Upper lobe of right lung (tissue), 1 donor: ENCODE measurements at regions not wholly inside any gene's neighbourhood (a gene's known extent, or its start where the extent isn't known, plus 50 kb on each side); places are given as distances from the start of the nearest gene placed in this dataset.

ENCODE experiments used
- ATAC-seq: fragments of 200-7000 bp; cut with Tn5 transposase; one replicate; pipeline ENCODE4 v1.9.1; 2020; ENCODE audit warnings: mild to moderate bottlenecking, moderate library complexity
- DNase-seq: peaks from one replicate; pipeline ENCODE4 v3.0.0-alpha.2; 2020
- H3K27ac ChIP-seq: fragments of 200-600 bp; one replicate; pipeline ENCODE4 v1.8.0; 2022
- H3K27me3 ChIP-seq: fragments of 200-600 bp; one replicate; pipeline ENCODE4 v1.8.0; 2022; ENCODE audit warnings: mild to moderate bottlenecking
- H3K36me3 ChIP-seq: fragments of 200-600 bp; one replicate; pipeline ENCODE4 v1.8.0; 2022
- H3K4me1 ChIP-seq: fragments of 200-600 bp; one replicate; pipeline ENCODE4 v1.8.0; 2022
- H3K4me3 ChIP-seq: fragments of 200-600 bp; one replicate; pipeline ENCODE4 v1.8.0; 2022; ENCODE audit warnings: mild to moderate bottlenecking
- H3K9me3 ChIP-seq: fragments of 200-600 bp; one replicate; pipeline ENCODE4 v1.8.0; 2022
- CTCF ChIP-seq: fragments of 200-600 bp; IDR thresholded peaks from one replicate; pipeline ENCODE4 v1.8.0; 2022; ENCODE audit warnings: antibody characterized with exemption
- intact Hi-C: fragments of 100-400 bp; cut with DNase I; formaldehyde crosslinking; loops from one replicate; pipeline ENCODE4 v1.11.0; 2022
- donor health status: DM: no; HTN: yes; CAD: no; lungs with severe emphysema.

- Histone ChIP-seq H3K27me3 (no peaks in the 10 kb centered on the region), H3K4me1 (no peaks in the 10 kb centered on the region), H3K4me3 (no peak overlapping the region), H3K9me3 (no peaks in the 10 kb centered on the region), H3K27ac (no peak overlapping the region), H3K36me3 (no peaks in the 10 kb centered on the region)
- no peak for DNase-seq
- TF ChIP-seq CTCF = no peak
- no peak for ATAC-seq
- intact Hi-C loops = no loop called here
These were observed 105.0 kb downstream of the DAD1 start for GRCh38 chr14:22483863-22484593.

- H3K36me3 ChIP-seq = no peaks in the 10 kb centered on the region
- no peak for TF ChIP-seq CTCF
- H3K9me3 ChIP-seq = no peaks in the 10 kb centered on the region
- no peaks in the 10 kb centered on the region for H3K4me1 ChIP-seq
- no peak overlapping the region for H3K4me3 ChIP-seq
- ATAC-seq = no peak
- DNase-seq = no peak
- no peak overlapping the region for H3K27ac ChIP-seq
- no peaks in the 10 kb centered on the region for H3K27me3 ChIP-seq
- intact Hi-C loops = no loop called here
These were observed 106.1 kb downstream of the DAD1 start for GRCh38 chr14:22482782-22483553.

- ATAC-seq (no peak), DNase-seq (no peak)
- Histone ChIP-seq H3K27ac (no peak overlapping the region), H3K9me3 (no peaks in the 10 kb centered on the region), H3K4me3 (no peak overlapping the region), H3K4me1 (no peaks in the 10 kb centered on the region), H3K27me3 (no peaks in the 10 kb centered on the region), H3K36me3 (no peaks in the 10 kb centered on the region)
- TF ChIP-seq CTCF = no peak
- intact Hi-C loops = no loop called here
These were observed 106.8 kb downstream of the DAD1 start for GRCh38 chr14:22482085-22482694.

GRCh38 chr14:22481546-22481945 is 107.5 kb downstream of the DAD1 start:
- TF ChIP-seq CTCF = no peak
- H3K9me3 ChIP-seq = no peaks in the 10 kb centered on the region
- no peak overlapping the region for H3K4me3 ChIP-seq
- H3K36me3 ChIP-seq = no peaks in the 10 kb centered on the region
- H3K27ac ChIP-seq = no peak overlapping the region
- H3K4me1 ChIP-seq = no peaks in the 10 kb centered on the region
- DNase-seq = no peak
- intact Hi-C loops = no loop called here
- H3K27me3 ChIP-seq = no peaks in the 10 kb centered on the region
- no peak for ATAC-seq

GRCh38 chr14:22479776-22480464 is 109.1 kb downstream of the DAD1 start:
- ATAC-seq (no peak), DNase-seq (no peak)
- no peak for TF ChIP-seq CTCF
- intact Hi-C loops = no loop called here
- H3K4me3 ChIP-seq = no peak overlapping the region
- no peaks in the 10 kb centered on the region for H3K4me1 ChIP-seq
- H3K27ac ChIP-seq = no peak overlapping the region
- no peaks in the 10 kb centered on the region for H3K27me3 ChIP-seq
- H3K9me3 ChIP-seq = no peaks in the 10 kb centered on the region
- H3K36me3 ChIP-seq = no peaks in the 10 kb centered on the region
